BE2C (cell line): ENCODE measurements at regions not wholly inside any gene's neighbourhood (a gene's known extent, or its start where the extent isn't known, plus 50 kb on each side); places are given as distances from the start of the nearest gene placed in this dataset.

Experiments
- DNase-seq: peaks from one replicate; pipeline ENCODE4 v3.0.0-alpha.2; 2020
- H3K27me3 ChIP-seq: fragments of 250-450 bp; sonication (Bioruptor Pico); 2 replicates; pipeline ENCODE4 v1.5.1; 2020; ENCODE audit warnings: mild to moderate bottlenecking
- H3K36me3 ChIP-seq: fragments of 250-450 bp; sonication (Bioruptor Pico); 2 replicates; pipeline ENCODE4 v1.5.1; 2020; ENCODE audit warnings: mild to moderate bottlenecking
- H3K4me1 ChIP-seq: fragments of 250-450 bp; sonication (Bioruptor Pico); 2 replicates; pipeline ENCODE4 v1.5.1; 2020
- H3K4me3 ChIP-seq: 2 replicates; pipeline ENCODE4 v1.5.1; 2011; ENCODE audit warnings: low read depth, low read length
- H3K9me3 ChIP-seq: fragments of 250-450 bp; sonication (Bioruptor Pico); 2 replicates; pipeline ENCODE4 v1.5.1; 2020
- TF ChIP-seq, protein P1 (sequence below): IDR thresholded peaks from 2 replicates; pipeline ENCODE4 v1.5.1; 2012; ENCODE audit warnings: mild to moderate bottlenecking, low read depth, low read length

DNA sequence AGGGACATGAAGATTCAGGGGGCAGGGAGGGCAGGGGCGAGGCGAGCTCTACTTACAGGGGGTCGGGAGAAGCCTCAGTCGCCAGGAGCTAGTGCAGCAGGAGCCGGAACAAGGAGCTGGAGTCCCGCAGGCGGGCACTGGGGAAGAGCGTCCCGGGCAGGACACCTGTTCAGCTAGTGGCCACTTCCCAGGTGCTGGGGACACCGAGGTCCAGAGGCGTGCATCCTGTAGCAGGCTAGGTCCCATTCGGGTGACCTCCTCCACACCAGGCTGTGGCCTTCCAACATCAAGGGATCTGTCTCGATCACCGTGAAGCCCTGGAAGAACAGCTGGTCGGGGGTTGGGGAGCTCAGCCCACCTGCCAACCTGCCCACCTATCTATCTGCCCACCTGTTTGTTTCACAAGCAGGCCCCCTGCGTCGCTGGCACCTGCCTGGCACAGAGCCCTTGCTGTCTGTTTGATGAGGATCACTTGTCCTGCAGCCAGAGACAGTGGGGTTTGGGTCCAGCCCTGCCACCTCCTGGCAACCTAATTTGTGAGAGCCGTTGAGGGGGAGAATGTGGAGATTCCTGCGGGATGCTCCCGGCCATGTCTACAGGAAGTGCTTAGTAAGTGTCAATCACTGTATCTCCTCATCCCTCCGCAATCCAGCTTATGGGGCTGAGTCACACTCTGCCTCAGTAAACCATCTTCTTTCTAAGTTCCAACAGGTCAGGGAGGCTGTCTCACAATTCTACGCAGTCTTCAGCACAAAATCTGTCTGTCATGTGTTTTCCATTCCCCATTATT is 940.9 kb downstream of the BRD1 start:
- no peaks in the 10 kb centered on the region for H3K4me1 ChIP-seq
- H3K4me3 ChIP-seq, result no peak overlapping the region
- DNase-seq, result no peak
- no peaks in the 10 kb centered on the region for H3K27me3 ChIP-seq
- H3K9me3 ChIP-seq, result no peaks in the 10 kb centered on the region
- TF ChIP-seq, protein P1, sequence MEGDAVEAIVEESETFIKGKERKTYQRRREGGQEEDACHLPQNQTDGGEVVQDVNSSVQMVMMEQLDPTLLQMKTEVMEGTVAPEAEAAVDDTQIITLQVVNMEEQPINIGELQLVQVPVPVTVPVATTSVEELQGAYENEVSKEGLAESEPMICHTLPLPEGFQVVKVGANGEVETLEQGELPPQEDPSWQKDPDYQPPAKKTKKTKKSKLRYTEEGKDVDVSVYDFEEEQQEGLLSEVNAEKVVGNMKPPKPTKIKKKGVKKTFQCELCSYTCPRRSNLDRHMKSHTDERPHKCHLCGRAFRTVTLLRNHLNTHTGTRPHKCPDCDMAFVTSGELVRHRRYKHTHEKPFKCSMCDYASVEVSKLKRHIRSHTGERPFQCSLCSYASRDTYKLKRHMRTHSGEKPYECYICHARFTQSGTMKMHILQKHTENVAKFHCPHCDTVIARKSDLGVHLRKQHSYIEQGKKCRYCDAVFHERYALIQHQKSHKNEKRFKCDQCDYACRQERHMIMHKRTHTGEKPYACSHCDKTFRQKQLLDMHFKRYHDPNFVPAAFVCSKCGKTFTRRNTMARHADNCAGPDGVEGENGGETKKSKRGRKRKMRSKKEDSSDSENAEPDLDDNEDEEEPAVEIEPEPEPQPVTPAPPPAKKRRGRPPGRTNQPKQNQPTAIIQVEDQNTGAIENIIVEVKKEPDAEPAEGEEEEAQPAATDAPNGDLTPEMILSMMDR, result no peak
- no peaks in the 10 kb centered on the region for H3K36me3 ChIP-seq

- TF ChIP-seq, protein P1, result no peak
- H3K4me3 ChIP-seq, result no peak overlapping the region
- no peak for DNase-seq
- no peaks in the 10 kb centered on the region for H3K4me1 ChIP-seq
- H3K27me3 ChIP-seq, result no peaks in the 10 kb centered on the region
- no peaks in the 10 kb centered on the region for H3K9me3 ChIP-seq
- no peaks in the 10 kb centered on the region for H3K36me3 ChIP-seq
Observed at GRCh38 chr22:48885919-48886305, 941.8 kb downstream of the BRD1 start.

GRCh38 chr22:48885271-48885918 is 942.3 kb downstream of the BRD1 start:
- no peaks in the 10 kb centered on the region; the same call in 1 of the 2 replicates for H3K9me3 ChIP-seq

DNA sequence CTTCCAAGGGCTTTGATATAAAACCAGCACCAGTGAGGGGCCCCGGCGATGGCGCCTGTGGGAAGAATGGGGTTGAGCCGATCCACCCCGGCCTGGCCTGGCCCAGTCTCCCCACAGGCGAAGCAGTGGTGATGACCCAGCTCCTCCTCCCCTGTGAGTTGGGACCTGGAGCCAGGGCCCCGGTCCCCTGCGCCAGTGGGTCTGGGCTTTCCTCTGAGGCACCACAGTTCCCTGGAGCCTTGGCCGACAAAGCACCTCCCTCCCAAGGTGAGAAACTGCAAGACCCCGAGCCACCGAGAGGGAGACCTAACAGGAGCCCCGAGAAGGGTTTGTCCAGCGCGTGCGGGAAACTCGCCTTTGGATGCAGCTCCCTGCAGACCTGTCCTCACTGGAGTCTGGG is 942.9 kb downstream of the BRD1 start:
- Histone ChIP-seq H3K4me3 (no peak overlapping the region), H3K9me3 (no peaks in the 10 kb centered on the region; the same call in 1 of the 2 replicates), H3K36me3 (no peaks in the 10 kb centered on the region), H3K27me3 (no peaks in the 10 kb centered on the region), H3K4me1 (no peaks in the 10 kb centered on the region)
- TF ChIP-seq, protein P1, result no peak
- DNase-seq, result no peak

More at GRCh38 chr22:48885271-48885918, 942.3 kb downstream of the BRD1 start:
- no peak for DNase-seq
- no peaks in the 10 kb centered on the region for H3K27me3 ChIP-seq
- no peak overlapping the region for H3K4me3 ChIP-seq
- H3K36me3 ChIP-seq, result no peaks in the 10 kb centered on the region
- no peaks in the 10 kb centered on the region for H3K4me1 ChIP-seq
- TF ChIP-seq, protein P1, result no peak

- no peaks in the 10 kb centered on the region for H3K27me3 ChIP-seq
- no peak for DNase-seq
- no peaks in the 10 kb centered on the region; the same call in 1 of the 2 replicates for H3K9me3 ChIP-seq
- H3K4me3 ChIP-seq, result no peak overlapping the region
- TF ChIP-seq, protein P1, result no peak
- H3K36me3 ChIP-seq, result no peaks in the 10 kb centered on the region
- H3K4me1 ChIP-seq, result no peaks in the 10 kb centered on the region
Observed at GRCh38 chr22:48884324-48884723, 943.3 kb downstream of the BRD1 start.
